ENCODE measurements at regions not wholly inside any gene's neighbourhood (a gene's known extent, or its start where the extent isn't known, plus 50 kb on each side); places are given as distances from the start of the nearest gene placed in this dataset.
A peak's percentile ranks its signal among the peaks of the same experiment; 100 is the strongest.

- Histone ChIP-seq H3K27me3 (no peaks in the 10 kb centered on the region), H3K9me3 (peaks cover 0 to 21% of the 10 kb centered on the region in 2 donors), H3K4me3 (no peak overlapping the region), H3K4me1 (no peaks in the 10 kb centered on the region), H3K27ac (no peak overlapping the region), H3K36me3 (no peaks in the 10 kb centered on the region)
- no peak for DNase-seq (ENCODE audit: low spot score)
- no peak for TF ChIP-seq CTCF (IDR thresholded peaks at IDR 0.05)
These were observed 118.7 kb upstream of the NLRP1 start for GRCh38 chr17:5702951-5703510.

GRCh38 chr17:5703736-5704135, 119.4 kb upstream of the NLRP1 start:
- no peaks in the 10 kb centered on the region for H3K27me3 ChIP-seq
- peaks cover 0 to 27% of the 10 kb centered on the region in 2 donors for H3K9me3 ChIP-seq

GRCh38 chr17:5705081-5705875, 121.0 kb upstream of the NLRP1 start:
- TF ChIP-seq CTCF (IDR thresholded peaks at IDR 0.05): no peak
- Histone ChIP-seq H3K27me3 (no peaks in the 10 kb centered on the region), H3K27ac (no peak overlapping the region), H3K9me3 (peaks cover 0 to 22% of the 10 kb centered on the region in 2 donors), H3K4me1 (no peaks in the 10 kb centered on the region), H3K4me3 (no peak overlapping the region), H3K36me3 (no peaks in the 10 kb centered on the region)
- no peak for DNase-seq (ENCODE audit: low spot score)

More at GRCh38 chr17:5703736-5704135, 119.4 kb upstream of the NLRP1 start:
- Histone ChIP-seq H3K36me3 (no peaks in the 10 kb centered on the region), H3K4me3 (no peak overlapping the region), H3K27ac (no peak overlapping the region), H3K4me1 (no peaks in the 10 kb centered on the region)
- TF ChIP-seq CTCF (IDR thresholded peaks at IDR 0.05): no peak
- DNase-seq (ENCODE audit: low spot score): no peak

- Histone ChIP-seq H3K27me3 (no peaks in the 10 kb centered on the region), H3K4me1 (no peaks in the 10 kb centered on the region), H3K4me3 (no peak overlapping the region), H3K9me3 (peaks cover 0 to 22% of the 10 kb centered on the region in 2 donors), H3K36me3 (no peaks in the 10 kb centered on the region), H3K27ac (no peak overlapping the region)
- no peak for TF ChIP-seq CTCF (IDR thresholded peaks at IDR 0.05)
- DNase-seq (ENCODE audit: low spot score): no peak
These were observed 121.7 kb upstream of the NLRP1 start for GRCh38 chr17:5705876-5706576.

- DNase-seq (ENCODE audit: low spot score): no peak
- Histone ChIP-seq H3K27me3 (no peaks in the 10 kb centered on the region), H3K4me1 (no peaks in the 10 kb centered on the region), H3K9me3 (peaks cover 0 to 22% of the 10 kb centered on the region in 2 donors), H3K27ac (no peak overlapping the region), H3K36me3 (no peaks in the 10 kb centered on the region), H3K4me3 (no peak overlapping the region)
- TF ChIP-seq CTCF (IDR thresholded peaks at IDR 0.05): peak; percentile 24 to 70
These were observed 122.4 kb upstream of the NLRP1 start for GRCh38 chr17:5706577-5707210.

All from right atrium auricular region (tissue), 2 donors.